ENCODE measurements at regions not wholly inside any gene's neighbourhood (a gene's known extent, or its start where the extent isn't known, plus 50 kb on each side); places are given as distances from the start of the nearest gene placed in this dataset.
A peak's percentile ranks its signal among the peaks of the same experiment; 100 is the strongest.

DNA sequence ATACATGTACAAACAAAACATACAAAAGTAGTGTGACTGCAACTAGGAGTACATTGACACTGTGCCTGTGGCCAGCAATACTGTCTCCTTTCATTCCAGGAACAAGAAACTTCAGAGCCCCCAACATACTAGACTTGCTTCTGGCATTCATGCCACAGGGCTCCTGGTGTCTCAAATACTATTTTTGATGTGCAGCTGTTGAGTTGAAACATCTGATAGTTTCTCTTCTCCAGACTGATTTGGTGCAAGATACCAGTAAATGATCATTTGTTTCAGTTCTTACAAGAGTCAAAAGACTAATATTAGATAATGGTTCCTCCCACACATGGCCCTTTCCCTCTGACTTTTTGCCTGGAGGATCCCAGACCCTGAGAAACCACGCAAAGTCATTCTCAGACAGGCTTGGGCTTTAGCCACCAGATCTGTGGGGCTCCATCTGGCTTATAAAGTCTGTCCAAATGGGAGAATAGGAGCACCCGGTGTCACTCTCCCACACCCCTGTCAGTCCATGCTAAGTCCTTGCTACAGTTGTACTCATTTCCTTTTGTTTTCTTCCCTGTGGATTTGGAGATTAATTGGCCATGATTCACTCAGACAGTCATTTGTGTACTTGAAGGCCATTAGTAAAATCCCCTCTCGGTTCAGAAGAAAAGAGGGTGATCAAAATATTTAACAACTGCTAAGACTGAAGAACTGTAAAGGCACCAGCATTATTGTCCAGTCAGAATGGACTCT is 163.5 kb upstream of the RUNX1 start:
- H3K27ac ChIP-seq (ENCODE audit: low read depth in 1 of 2, low read length in 1 of 2): no peak overlapping the region
- no peaks in the 10 kb centered on the region for H3K27me3 ChIP-seq (ENCODE audit: control insufficient read depth in 3 of 3, insufficient read depth in 3 of 3, low read length in 2 of 3)
- no peak overlapping the region for H3K9ac ChIP-seq (ENCODE audit: insufficient read depth in 1 of 2, low read length in 2 of 2)
- WGBS, 2 donors: 70 to 74% methylated on average over 3 of the region's 3 CpGs
- H3K9me3 ChIP-seq (ENCODE audit: control insufficient read depth in 4 of 4, insufficient read depth in 3 of 4, low read length in 3 of 4): no peaks in the 10 kb centered on the region
- H3K4me1 ChIP-seq (ENCODE audit: control insufficient read depth in 5 of 5, insufficient read depth in 5 of 5, low read length in 5 of 5): peaks cover 0 to 45% (median 4%) of the 10 kb centered on the region in 5 donors
- peak; percentile 73 to 90 (median 83) for DNase-seq
- no peak for ATAC-seq (ENCODE audit: insufficient read depth, low FRiP score)
- no peaks in the 10 kb centered on the region for H3K36me3 ChIP-seq (ENCODE audit: control insufficient read depth in 4 of 4, insufficient read depth in 4 of 4, low read length in 4 of 4)
- TF ChIP-seq, protein P1, sequence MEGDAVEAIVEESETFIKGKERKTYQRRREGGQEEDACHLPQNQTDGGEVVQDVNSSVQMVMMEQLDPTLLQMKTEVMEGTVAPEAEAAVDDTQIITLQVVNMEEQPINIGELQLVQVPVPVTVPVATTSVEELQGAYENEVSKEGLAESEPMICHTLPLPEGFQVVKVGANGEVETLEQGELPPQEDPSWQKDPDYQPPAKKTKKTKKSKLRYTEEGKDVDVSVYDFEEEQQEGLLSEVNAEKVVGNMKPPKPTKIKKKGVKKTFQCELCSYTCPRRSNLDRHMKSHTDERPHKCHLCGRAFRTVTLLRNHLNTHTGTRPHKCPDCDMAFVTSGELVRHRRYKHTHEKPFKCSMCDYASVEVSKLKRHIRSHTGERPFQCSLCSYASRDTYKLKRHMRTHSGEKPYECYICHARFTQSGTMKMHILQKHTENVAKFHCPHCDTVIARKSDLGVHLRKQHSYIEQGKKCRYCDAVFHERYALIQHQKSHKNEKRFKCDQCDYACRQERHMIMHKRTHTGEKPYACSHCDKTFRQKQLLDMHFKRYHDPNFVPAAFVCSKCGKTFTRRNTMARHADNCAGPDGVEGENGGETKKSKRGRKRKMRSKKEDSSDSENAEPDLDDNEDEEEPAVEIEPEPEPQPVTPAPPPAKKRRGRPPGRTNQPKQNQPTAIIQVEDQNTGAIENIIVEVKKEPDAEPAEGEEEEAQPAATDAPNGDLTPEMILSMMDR (IDR thresholded peaks at IDR 0.05; ENCODE audit: control extremely low read depth, extremely low read depth): no peak
- no peak overlapping the region for H3K4me3 ChIP-seq

DNA sequence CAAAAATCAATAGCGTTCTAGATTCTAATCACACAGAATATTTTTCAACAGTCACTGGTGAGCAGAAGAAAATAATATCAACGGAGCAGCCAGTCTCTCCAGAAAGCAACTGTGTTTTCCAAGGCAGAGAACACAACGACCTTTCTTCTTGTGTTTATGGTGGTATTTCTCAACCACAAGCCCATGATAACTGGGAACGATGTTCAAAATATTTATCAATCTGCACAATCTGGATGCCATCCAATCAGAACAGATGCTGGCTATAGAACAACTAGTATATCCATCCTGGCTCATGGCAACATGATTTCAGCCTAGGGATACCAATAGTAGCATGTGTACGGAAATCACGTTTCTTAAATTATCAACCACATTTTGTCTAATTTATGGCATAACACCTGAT is 162.7 kb upstream of the RUNX1 start:
- Histone ChIP-seq H3K9ac (ENCODE audit: insufficient read depth in 1 of 2, low read length in 2 of 2) (no peak overlapping the region), H3K27me3 (ENCODE audit: control insufficient read depth in 3 of 3, insufficient read depth in 3 of 3, low read length in 2 of 3) (no peaks in the 10 kb centered on the region), H3K27ac (ENCODE audit: low read depth in 1 of 2, low read length in 1 of 2) (no peak overlapping the region), H3K9me3 (ENCODE audit: control insufficient read depth in 4 of 4, insufficient read depth in 3 of 4, low read length in 3 of 4) (no peaks in the 10 kb centered on the region), H3K36me3 (ENCODE audit: control insufficient read depth in 4 of 4, insufficient read depth in 4 of 4, low read length in 4 of 4) (no peaks in the 10 kb centered on the region), H3K4me1 (ENCODE audit: control insufficient read depth in 5 of 5, insufficient read depth in 5 of 5, low read length in 5 of 5) (peaks cover 0 to 52% (median 5%) of the 10 kb centered on the region in 5 donors), H3K4me3 (no peak overlapping the region)
- 75 to 83% methylated on average over 6 of the region's 6 CpGs for WGBS, 2 donors
- TF ChIP-seq, protein P1 (IDR thresholded peaks at IDR 0.05; ENCODE audit: control extremely low read depth, extremely low read depth): no peak
- peak; percentile 28 to 89 (median 88) for DNase-seq
- no peak for ATAC-seq (ENCODE audit: insufficient read depth, low FRiP score)

DNA sequence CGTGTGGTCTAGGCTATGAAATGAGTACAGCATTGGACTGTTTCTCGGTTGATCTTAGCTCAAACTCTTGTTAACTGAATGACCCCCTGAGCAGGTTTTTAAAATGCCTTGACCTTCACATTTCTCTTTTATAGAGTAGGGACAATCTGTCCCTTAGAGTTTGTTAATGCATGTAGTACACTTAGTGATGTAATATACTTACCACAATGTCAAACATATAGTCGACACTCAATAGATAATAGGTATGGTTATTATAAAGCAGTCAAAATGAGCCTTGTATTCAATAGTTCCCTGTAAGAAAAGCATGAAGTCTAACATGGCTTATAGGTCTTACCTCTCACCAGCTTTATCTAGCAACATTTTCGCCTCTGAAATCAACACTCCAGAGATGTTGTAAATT is 161.0 kb upstream of the RUNX1 start:
- ATAC-seq (ENCODE audit: insufficient read depth, low FRiP score): no peak
- Histone ChIP-seq H3K36me3 (ENCODE audit: control insufficient read depth in 4 of 4, insufficient read depth in 4 of 4, low read length in 4 of 4) (no peaks in the 10 kb centered on the region), H3K4me1 (ENCODE audit: control insufficient read depth in 5 of 5, insufficient read depth in 5 of 5, low read length in 5 of 5) (peaks cover 0 to 69% (median 18%) of the 10 kb centered on the region in 5 donors), H3K9me3 (ENCODE audit: control insufficient read depth in 4 of 4, insufficient read depth in 3 of 4, low read length in 3 of 4) (no peaks in the 10 kb centered on the region), H3K27me3 (ENCODE audit: control insufficient read depth in 3 of 3, insufficient read depth in 3 of 3, low read length in 2 of 3) (no peaks in the 10 kb centered on the region), H3K9ac (ENCODE audit: insufficient read depth in 1 of 2, low read length in 2 of 2) (no peak overlapping the region), H3K4me3 (no peak overlapping the region), H3K27ac (ENCODE audit: low read depth in 1 of 2, low read length in 1 of 2) (no peak overlapping the region)
- DNase-seq: no peak
- TF ChIP-seq, protein P1 (IDR thresholded peaks at IDR 0.05; ENCODE audit: control extremely low read depth, extremely low read depth): no peak
- WGBS, 2 donors: 90 to 92% methylated on average over 4 of the region's 4 CpGs
